ENCODE measurements at regions not wholly inside any gene's neighbourhood (a gene's known extent, or its start where the extent isn't known, plus 50 kb on each side); places are given as distances from the start of the nearest gene placed in this dataset.

DNA sequence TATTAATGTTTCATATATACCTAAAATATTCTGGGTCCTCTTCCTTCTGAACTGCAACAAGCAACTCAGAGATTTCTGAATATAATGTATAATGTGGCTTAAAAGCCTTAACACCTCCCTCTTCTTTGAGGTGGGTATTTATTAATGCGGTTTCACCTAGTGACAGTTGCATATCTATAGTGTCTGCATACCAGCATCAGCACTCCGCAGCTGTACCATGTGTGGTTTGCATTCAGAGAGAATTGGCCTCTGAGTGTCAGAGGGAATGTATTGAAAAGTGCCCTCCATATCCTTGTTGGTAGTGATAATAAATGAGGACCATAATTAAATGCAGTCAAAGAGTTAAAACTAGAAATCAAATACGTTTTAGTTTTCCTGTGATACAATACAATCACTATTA lies 256.6 kb upstream of the ARRDC3 start:
- no peaks in the 10 kb centered on the region for H3K4me1 Mint-ChIP-seq
- Histone ChIP-seq H3K9me3 (ENCODE audit: control insufficient read depth, insufficient read depth, low read length) (no peaks in the 10 kb centered on the region), H3K4me3 (ENCODE audit: low read length) (no peak overlapping the region), H3K27me3 (ENCODE audit: control insufficient read depth, insufficient read depth, low read length) (no peaks in the 10 kb centered on the region), H3K4me1 (ENCODE audit: control insufficient read depth, insufficient read depth, low read length) (no peaks in the 10 kb centered on the region), H3K27ac (ENCODE audit: low read length) (no peak overlapping the region), H3K36me3 (ENCODE audit: control insufficient read depth, insufficient read depth, low read length) (no peaks in the 10 kb centered on the region)
- no peak overlapping the region for H3K4me3 Mint-ChIP-seq
- intact Hi-C loops (cut with micrococcal nuclease): loop anchor here (5.0 kb wide), 1 partner anchor 772 kb away; no protein-coding TSS in a partner anchor
- H3K9me3 Mint-ChIP-seq: no peaks in the 10 kb centered on the region
- no peaks in the 10 kb centered on the region for H3K36me3 Mint-ChIP-seq
- 54% methylated on average over 1 of the region's 3 CpGs for WGBS (ENCODE audit: insufficient coverage)
- DNase-seq (no peak), ATAC-seq (no peak)
- H3K27me3 Mint-ChIP-seq (ENCODE audit: low read depth in 2 of 2): peaks cover 0 to 7% of the 10 kb centered on the region in 2 donors
- H3K27ac Mint-ChIP-seq: no peak overlapping the region
- TF ChIP-seq, protein P1, sequence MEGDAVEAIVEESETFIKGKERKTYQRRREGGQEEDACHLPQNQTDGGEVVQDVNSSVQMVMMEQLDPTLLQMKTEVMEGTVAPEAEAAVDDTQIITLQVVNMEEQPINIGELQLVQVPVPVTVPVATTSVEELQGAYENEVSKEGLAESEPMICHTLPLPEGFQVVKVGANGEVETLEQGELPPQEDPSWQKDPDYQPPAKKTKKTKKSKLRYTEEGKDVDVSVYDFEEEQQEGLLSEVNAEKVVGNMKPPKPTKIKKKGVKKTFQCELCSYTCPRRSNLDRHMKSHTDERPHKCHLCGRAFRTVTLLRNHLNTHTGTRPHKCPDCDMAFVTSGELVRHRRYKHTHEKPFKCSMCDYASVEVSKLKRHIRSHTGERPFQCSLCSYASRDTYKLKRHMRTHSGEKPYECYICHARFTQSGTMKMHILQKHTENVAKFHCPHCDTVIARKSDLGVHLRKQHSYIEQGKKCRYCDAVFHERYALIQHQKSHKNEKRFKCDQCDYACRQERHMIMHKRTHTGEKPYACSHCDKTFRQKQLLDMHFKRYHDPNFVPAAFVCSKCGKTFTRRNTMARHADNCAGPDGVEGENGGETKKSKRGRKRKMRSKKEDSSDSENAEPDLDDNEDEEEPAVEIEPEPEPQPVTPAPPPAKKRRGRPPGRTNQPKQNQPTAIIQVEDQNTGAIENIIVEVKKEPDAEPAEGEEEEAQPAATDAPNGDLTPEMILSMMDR (IDR thresholded peaks at IDR 0.05): no peak

DNA sequence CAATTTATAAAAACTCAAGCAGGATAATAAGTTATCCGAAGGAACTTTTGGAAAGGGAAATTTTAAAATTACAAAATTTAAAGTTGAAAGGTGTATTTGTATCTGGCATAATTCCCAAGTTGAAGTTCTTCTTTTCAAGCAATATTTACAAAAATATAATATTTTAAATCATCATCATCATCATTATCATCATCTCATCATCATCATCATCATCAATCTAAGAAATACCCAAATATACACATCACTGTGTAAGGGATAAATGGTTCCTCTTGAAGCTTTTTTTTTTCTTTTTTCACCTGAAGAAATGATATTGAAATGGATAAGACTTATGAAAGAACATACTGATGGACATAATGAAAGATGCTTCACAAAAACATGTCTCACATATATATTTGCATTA lies 254.9 kb upstream of the ARRDC3 start:
- intact Hi-C loops (cut with micrococcal nuclease): no loop called here
- H3K27me3 Mint-ChIP-seq (ENCODE audit: low read depth in 2 of 2): peaks cover 0 to 7% of the 10 kb centered on the region in 2 donors
- DNase-seq: no peak
- no peak overlapping the region for H3K27ac Mint-ChIP-seq
- no peaks in the 10 kb centered on the region for H3K36me3 ChIP-seq (ENCODE audit: control insufficient read depth, insufficient read depth, low read length)
- H3K4me1 Mint-ChIP-seq: no peaks in the 10 kb centered on the region
- H3K36me3 Mint-ChIP-seq: no peaks in the 10 kb centered on the region
- TF ChIP-seq, protein P1 (IDR thresholded peaks at IDR 0.05): no peak
- H3K9me3 Mint-ChIP-seq: no peaks in the 10 kb centered on the region
- WGBS (ENCODE audit: insufficient coverage): 100% methylated on average over 1 of the region's 1 CpG
- ATAC-seq: no peak
- no peaks in the 10 kb centered on the region for H3K4me1 ChIP-seq (ENCODE audit: control insufficient read depth, insufficient read depth, low read length)
- H3K4me3 ChIP-seq (ENCODE audit: low read length): no peak overlapping the region
- H3K9me3 ChIP-seq (ENCODE audit: control insufficient read depth, insufficient read depth, low read length): no peaks in the 10 kb centered on the region
- no peak overlapping the region for H3K4me3 Mint-ChIP-seq
- no peak overlapping the region for H3K27ac ChIP-seq (ENCODE audit: low read length)
- no peaks in the 10 kb centered on the region for H3K27me3 ChIP-seq (ENCODE audit: control insufficient read depth, insufficient read depth, low read length)

DNA sequence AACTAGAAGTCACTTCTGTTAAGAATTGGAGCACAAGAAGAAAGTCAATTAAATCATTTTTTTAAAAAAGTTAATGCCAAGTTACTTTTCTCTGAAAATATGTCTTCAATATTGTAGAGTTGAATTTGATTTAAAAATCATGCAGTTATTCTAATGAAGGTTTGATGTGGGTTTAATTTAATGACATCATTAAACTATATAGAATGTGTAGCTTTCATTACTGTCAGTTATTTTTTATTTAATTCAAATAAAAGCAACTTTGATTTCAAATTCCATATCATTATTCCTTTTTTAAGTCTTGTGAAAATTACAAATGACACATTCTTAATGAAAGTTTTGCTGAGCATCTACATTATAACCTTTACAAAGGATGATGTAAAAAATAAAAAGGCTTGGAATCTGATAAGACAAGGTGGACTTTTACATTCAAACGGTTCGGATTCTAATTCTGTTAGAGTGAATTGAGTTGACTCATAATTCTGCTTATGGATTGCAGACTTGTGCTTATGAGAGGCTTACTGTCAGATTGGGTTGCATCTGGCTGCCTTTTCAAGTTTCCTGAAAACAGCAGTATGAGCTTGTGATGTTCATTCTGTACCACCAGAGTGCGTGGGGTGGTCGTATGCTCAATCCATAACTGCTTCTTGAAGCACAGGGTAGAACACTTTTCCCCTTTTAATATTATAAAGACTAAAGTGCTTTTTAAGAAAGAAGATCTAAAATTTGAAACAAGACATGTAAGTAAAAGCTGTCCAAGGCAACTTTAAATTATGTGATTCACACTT lies 253.0 kb upstream of the ARRDC3 start:
- ATAC-seq: no peak
- TF ChIP-seq, protein P1 (IDR thresholded peaks at IDR 0.05): no peak
- DNase-seq: no peak
- Mint-ChIP-seq H3K27ac (no peak overlapping the region), H3K36me3 (no peaks in the 10 kb centered on the region), H3K9me3 (no peaks in the 10 kb centered on the region), H3K4me3 (no peak overlapping the region), H3K4me1 (no peaks in the 10 kb centered on the region), H3K27me3 (ENCODE audit: low read depth in 2 of 2) (peaks cover 0 to 7% of the 10 kb centered on the region in 2 donors)
- Histone ChIP-seq H3K27ac (ENCODE audit: low read length) (no peak overlapping the region), H3K27me3 (ENCODE audit: control insufficient read depth, insufficient read depth, low read length) (no peaks in the 10 kb centered on the region), H3K4me3 (ENCODE audit: low read length) (no peak overlapping the region), H3K9me3 (ENCODE audit: control insufficient read depth, insufficient read depth, low read length) (no peaks in the 10 kb centered on the region), H3K36me3 (ENCODE audit: control insufficient read depth, insufficient read depth, low read length) (no peaks in the 10 kb centered on the region), H3K4me1 (ENCODE audit: control insufficient read depth, insufficient read depth, low read length) (no peaks in the 10 kb centered on the region)
- WGBS (ENCODE audit: insufficient coverage): 82% methylated on average over 4 of the region's 4 CpGs
- intact Hi-C loops (cut with micrococcal nuclease): no loop called here

DNA sequence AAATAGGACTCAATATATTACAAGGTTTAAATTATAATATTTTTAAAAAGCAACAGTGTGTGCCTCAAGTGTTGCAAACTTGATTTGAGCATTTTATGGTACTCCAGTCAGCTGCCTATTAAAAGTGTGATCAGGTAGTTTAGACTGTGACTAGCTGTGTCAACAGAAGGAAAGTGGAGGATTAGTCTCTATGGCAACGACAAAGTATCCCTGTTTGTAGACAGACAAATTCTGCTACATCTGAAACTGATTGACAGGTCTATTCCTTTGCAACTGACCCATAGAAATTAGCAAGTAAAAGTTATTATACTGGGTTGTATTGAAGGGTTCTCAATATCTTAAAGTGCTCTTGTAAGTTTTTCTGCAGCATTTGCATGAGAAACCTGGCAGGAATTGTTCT lies 249.8 kb upstream of the ARRDC3 start:
- H3K27ac ChIP-seq (ENCODE audit: low read length): no peak overlapping the region
- Mint-ChIP-seq H3K4me1 (no peaks in the 10 kb centered on the region), H3K36me3 (no peaks in the 10 kb centered on the region), H3K9me3 (no peaks in the 10 kb centered on the region), H3K4me3 (no peak overlapping the region), H3K27me3 (ENCODE audit: low read depth in 2 of 2) (peaks cover 0 to 5% of the 10 kb centered on the region in 2 donors), H3K27ac (no peak overlapping the region)
- 53% methylated on average over 1 of the region's 1 CpG for WGBS (ENCODE audit: insufficient coverage)
- TF ChIP-seq, protein P1 (IDR thresholded peaks at IDR 0.05): no peak
- no peak for DNase-seq
- ATAC-seq: no peak
- intact Hi-C loops (cut with micrococcal nuclease): no loop called here
- H3K4me1 ChIP-seq (ENCODE audit: control insufficient read depth, insufficient read depth, low read length): no peaks in the 10 kb centered on the region
- H3K36me3 ChIP-seq (ENCODE audit: control insufficient read depth, insufficient read depth, low read length): no peaks in the 10 kb centered on the region
- no peaks in the 10 kb centered on the region for H3K9me3 ChIP-seq (ENCODE audit: control insufficient read depth, insufficient read depth, low read length)
- no peak overlapping the region for H3K4me3 ChIP-seq (ENCODE audit: low read length)
- no peaks in the 10 kb centered on the region for H3K27me3 ChIP-seq (ENCODE audit: control insufficient read depth, insufficient read depth, low read length)
